ENCODE measurements at regions not wholly inside any gene's neighbourhood (a gene's known extent, or its start where the extent isn't known, plus 50 kb on each side); places are given as distances from the start of the nearest gene placed in this dataset.

DNA sequence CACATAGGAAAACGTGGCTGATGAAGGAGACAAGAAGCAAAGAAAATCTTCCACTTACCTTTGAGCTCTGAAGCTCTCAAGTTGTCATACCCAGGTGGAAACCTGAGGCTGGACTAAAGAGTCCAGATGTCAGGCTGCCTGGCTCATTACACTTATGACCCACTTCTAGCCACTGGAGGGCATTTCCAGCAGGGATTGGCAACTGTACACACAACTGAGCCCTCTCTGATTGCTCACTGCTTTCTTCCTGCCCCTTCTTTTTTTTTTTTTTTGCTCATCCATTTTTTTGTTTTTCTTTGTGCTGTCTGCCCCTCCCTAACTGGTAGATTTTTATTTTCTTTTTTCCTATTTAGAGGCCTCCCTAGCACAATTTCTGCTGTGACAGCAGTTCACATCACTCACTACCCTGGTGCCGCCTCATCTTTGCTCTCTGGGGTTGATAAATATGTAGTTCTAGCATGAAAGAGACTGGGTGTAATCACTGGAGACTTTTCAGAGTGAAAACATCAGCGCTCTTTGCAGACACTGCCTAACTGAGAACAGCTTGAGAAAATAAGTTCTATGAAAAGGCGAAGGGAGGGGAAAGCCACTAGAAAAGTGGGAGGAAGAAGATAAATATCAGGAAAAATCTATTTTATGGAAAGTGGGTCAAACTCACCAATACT is 334.5 kb downstream of the NUF2 start:
- DNase-seq (ENCODE audit: low spot score) = no peak

DNA sequence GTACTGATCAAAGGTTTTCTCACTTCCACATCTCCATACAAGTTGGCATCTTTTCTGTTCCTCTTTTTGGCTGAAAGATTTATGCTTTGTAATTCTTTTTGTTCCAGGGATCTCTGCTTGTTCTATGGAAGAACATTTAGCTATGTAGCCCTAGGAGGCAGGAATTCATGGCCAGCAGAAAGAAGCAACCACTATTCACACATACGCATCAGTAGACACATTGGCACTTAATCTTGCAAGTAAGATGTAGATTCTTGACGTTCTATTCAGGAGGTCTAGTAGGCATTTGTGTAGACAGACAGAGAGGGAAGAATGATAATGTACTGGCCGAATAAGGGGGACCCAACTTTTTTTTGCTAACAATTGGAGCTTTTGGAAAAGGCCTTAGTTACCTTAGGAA is 336.0 kb downstream of the NUF2 start:
- no peak for DNase-seq (ENCODE audit: low spot score)

DNA sequence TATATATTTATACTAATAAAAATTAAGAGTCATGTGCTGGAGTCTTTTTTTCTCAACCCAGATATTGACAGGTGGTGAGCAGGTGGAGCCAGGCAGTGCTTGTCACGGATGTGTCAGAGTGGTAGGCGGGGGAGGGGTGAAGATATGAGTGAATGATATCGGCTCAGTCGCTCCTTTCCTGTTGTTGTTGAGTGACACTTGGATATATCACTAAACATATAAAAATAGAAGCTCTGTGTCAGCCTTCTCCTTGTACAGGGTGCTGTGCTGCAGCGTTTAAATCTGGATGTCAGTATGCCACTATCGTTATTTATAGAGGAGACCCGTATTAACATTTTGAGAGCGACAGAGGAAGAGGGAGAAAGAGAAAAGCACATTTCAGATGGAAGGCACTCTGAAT is 339.6 kb downstream of the NUF2 start:
- DNase-seq (ENCODE audit: low spot score) = no peak

DNA sequence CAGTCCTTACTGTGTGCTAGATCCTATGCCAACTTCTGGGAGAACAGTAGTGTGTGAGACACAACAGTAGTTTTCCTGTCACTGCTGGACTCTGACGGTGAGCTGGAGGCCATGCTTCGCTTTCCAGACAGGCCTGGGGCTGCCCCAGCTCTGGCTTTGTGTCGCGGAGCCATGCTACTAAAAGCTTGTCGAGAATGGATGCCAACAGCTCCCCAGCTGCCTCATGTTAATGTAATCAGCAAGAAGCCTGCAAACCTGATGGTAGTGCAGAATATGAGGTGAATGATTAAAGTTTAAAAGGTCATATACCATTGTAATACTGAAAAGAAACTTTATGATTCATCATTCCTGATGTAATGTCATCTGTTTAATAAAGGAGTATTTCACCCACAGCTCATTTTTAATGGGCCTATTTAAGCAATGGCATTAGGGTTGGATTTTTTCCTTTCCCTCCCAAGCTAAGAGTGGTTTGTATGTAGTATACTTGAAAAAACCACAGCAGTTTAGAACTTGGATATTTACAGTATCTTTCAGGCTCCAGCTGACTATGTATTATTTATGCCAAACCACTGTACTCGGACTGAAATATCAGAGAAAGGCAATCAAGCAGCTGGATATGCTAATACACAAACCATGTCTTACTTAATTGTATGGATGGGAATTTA is 343.0 kb downstream of the NUF2 start:
- DNase-seq (ENCODE audit: low spot score) = no peak

DNA sequence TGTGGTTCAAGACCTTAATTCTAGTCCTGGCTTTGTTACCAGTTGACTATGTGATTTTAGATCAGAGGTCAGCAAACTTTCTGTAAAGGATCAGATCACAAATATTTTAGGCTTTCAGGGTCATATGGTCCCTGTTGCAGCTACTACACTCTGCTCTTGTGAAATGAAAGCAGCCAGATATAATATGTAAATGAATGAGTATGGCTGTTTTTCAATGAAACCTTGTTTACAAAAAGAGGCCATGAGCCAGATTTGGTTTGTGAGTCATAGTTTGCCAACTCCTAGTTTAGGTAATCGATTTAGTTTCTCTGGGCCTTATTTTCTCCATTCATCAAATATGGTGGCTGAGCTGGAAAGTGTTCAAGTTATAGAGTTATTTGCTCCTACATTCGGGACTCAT is 346.7 kb downstream of the NUF2 start:
- no peak for DNase-seq (ENCODE audit: low spot score)

DNA sequence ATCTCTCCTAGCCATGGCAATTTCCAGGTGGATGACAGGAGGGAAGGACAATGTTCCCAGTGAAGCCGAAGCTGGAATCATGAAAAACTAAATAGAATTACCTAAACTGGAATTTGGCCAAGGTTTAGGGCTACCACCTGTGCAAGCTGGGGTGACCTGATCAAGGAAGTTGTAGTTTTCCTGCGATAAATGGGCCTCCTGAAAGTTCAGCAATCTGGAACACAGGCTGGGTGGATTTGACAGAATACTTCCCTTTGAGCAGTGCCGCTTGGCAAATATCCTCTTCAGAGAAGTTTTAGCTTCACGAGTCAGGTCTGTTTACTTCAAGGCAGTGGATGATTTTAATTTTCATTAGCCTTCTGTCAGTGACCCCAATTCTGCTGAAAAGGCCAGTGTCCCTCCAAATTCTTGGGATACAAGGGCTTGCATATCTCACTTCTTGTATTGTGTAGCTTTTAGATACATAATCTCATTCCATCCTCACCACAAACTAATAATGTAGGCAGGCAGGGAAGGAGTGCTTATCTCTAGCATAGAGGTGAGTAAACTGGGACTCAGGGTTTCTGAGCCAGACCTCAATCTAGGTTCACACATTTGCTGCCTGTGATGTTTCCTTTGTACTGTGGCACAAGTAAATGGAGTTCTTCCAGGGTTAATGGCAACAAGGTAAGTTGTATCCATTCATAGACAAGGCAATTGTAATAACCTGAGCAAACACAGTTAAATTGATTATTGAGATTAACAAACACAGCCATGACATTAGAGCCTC is 349.4 kb downstream of the NUF2 start:
- DNase-seq (ENCODE audit: low spot score) = no peak

DNA sequence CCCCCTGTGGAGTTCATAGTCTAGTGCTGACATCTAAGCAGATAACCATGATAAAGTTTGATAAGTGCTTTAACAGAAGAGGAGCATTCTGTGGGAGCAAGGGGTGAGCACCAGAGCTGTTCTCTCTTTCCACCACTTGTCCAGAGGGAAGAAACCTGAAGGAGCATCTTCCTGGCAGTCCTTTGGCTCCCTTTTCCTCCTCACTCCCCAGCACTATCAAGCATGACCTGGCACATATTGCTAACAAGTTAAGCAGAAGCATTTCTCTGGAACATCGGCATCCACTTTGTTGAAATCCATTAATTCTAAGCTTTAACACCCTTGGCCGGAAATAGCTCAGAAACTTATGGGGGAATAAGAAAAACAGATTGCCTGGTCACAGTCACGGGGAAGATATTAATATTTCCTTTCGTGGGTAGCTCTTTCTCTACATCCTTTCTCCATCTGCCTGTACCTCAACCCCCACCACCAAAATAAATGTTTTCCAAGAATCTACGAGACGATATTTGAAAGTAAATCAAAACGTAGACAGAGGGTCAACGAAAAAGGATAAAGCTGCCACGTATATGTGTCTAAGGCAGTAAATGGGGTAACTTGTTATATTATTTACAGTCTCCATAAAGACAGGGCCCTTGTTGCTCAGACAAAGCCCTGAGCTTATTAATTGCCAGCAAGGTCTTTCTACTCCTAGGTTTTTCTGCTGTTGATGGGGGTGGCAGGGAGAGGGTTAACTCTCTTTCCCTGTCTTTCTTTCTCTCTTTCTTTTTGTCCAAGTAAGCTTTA is 351.4 kb downstream of the NUF2 start:
- DNase-seq (ENCODE audit: low spot score) = no peak

DNA sequence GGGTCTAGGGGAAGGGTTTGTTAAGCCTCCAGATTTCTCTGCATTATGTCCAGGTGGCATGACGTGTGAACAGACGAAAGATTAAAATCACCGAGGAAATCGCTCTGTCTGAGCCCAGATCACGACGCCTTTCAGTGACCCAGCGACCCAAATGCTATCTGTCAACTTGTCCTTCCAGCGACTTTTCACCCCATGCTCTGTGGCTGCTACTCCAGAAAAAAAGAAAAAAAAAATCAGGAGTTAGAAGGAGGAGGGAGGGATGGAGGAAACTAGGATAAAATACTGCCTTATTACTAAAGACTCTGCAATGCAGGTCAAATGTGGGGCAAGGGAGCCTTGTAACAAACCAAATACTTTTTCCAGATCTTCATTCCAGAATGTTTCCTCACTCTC is 352.0 kb downstream of the NUF2 start:
- peak; percentile 53 for DNase-seq (ENCODE audit: low spot score)

DNA sequence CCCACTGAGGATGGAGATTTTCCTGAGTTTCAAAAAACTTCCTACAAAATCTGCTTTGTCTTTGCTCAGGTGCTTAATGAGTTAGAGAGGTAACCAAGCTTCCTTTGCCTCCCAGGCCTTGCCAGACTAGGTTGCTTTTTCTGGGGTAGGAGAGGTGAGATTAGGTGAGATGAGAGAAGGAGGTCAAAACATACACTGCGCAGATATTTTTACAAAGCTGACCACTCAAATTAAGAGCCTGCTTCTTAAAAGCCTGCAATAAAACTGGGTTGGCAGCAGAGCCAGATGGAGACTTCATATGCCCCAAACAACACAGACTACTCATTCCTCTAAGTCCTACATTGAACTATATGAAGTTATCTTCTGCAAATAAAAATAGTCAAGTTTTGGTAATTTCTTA is 352.5 kb downstream of the NUF2 start:
- DNase-seq (ENCODE audit: low spot score) = no peak

DNA sequence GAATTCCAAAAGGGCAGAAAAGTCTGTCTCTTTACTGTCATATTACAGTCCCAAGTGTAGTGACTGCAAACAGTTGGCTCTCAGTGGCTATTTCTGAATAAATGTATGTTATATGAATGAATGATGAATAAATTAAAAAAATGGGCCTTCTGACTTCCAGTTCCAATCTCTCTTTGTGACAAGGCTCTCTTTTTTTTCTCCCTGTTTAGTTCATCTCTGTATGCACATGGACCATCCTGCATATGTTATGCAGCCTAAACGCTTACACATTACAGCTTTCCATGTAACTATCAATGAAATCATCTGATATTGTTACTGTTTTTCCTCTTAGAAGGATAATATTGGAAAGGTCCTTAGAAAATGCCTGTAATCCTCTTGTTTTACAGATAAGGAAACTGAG is 363.0 kb downstream of the NUF2 start:
- DNase-seq (ENCODE audit: low spot score) = no peak

DNA sequence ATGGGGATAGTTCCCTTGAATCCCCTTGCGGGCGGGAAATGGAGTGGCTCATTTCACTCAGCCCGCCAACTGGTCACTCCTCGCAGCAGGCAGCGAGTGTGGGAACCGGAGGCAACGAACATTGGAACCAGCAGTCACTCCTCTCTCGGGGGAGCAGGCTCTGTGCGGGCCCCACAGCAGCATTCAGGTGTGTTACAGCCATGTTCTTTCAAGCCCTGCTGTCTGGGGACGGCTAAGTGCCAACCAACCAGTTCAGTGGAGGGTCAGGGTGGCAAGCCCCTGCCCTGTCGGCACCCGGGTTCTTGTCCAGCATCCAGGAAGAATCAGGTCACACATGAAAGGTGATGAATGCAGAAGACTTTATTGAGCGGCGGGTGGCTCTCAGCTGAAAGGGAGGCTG is 370.5 kb downstream of the NUF2 start:
- DNase-seq (ENCODE audit: low spot score) = no peak

DNA sequence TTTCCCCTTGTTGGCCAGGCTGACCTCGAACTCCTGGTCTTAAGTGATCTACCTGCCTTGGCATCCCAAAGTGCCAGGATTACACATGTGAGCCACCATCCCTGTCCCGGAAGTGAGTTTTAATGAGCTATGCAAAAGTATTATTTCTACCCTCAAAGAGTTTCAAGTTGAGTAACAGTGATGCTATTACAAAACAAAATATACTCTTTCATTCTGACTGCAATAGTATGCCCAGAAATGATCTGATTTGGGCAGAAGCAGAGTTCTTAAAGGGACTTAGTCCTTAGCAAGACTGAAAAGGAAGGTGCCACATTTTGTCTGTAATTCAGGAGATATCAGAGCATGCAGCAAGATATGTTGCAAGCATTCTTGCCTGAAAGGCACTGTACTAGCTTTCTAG is 375.4 kb downstream of the NUF2 start:
- no peak for DNase-seq (ENCODE audit: low spot score)

DNA sequence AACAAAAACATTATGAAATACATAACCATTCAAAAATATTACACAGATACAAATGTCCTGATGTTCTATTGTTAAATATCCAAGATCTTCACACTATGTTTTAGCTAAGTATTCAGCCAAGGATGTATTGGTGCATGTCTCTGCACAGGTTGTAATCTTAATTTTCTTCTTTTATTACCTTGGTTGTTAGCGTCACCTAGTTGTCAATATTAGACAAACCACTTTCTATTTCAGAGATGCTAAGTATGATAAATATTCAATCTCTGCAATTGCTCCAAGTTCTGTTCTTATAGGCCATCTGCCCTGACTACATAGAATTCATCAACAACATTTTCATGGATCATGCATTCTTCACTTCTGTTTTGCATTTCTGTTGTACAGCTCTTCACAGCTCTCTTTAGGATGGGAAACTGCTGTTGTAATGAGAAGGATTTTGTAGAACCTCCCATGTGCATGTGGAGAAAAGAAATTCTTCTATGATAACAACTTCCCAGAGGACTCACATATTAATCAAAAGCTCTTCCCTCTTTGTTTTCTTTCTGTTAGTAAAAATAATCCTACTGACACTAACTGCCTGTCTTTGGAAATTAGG is 380.1 kb downstream of the NUF2 start:
- no peak for DNase-seq (ENCODE audit: low spot score)

DNA sequence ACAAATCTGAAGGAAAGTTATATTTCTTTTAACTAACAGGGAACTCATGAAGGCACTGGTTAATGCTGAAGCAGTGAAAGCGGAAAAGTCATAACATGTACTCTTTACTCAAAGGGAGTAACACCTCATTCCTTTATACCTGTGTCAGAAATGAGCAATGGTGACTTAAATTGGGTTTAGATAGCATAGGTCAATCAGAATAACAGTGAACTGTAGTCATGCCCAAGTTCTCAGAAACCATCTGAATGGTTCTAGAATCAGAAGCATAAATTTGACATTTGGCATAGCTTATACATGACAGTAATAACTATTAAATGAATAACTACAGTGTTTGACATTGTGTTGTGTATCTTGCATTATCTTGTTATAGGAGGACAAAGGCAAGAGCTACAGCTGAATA is 382.0 kb downstream of the NUF2 start:
- no peak for DNase-seq (ENCODE audit: low spot score)

DNA sequence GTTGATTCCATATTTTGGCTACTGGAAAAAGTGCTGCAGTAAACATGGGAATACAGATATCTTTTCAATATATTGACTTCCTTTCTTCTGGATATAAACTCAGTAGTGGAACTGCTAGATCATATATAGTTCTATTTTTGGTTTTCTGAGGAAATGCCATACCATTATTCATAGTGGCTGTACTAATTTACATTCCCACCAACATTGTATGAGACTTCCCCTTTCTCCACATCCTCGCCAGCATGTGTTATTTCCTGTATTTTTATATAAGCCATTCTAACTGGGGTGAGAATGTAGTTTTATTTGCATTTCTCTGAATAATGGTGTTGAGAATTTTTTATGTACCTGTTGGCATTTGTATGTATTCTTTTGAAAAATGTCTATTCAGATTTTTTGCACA is 385.2 kb downstream of the NUF2 start:
- DNase-seq (ENCODE audit: low spot score) = no peak

DNA sequence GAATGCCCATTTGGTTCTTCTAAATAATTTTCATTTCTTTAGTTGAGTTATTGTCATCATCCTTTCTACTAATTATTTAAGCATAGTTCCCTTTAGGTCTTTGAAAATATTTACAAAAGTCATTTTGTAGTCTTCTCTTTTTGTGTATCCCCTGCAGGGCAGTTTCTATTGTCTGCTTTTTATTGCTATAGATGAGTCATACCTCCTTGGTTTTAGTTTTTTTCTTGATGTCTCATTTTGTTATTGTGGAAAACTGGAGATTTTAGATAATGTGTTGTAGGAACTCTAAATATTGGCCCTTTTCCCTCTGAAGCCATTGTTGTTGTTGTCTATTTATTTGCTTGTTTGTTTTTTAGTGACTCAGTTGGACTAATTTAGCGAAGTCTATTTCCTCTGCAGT is 387.9 kb downstream of the NUF2 start:
- DNase-seq (ENCODE audit: low spot score) = no peak

DNA sequence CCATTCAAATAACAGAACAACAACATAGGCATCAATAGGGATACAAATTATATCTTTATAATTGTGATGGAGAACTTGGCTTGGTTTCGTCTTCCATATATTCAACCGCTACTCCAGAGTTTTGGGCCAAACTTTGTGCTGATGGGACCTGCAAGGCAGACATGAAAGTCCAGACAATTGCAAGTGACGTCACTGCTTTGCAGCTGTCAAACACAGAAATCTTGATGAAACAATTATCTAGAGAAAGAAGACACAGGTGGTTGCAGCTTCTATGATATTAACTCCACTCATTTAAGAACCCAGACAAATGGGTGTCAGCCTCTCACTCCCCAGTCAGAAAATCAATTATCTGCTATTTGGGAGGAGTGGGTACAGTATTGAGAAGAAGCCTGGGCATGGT is 390.6 kb downstream of the NUF2 start:
- DNase-seq (ENCODE audit: low spot score) = no peak

DNA sequence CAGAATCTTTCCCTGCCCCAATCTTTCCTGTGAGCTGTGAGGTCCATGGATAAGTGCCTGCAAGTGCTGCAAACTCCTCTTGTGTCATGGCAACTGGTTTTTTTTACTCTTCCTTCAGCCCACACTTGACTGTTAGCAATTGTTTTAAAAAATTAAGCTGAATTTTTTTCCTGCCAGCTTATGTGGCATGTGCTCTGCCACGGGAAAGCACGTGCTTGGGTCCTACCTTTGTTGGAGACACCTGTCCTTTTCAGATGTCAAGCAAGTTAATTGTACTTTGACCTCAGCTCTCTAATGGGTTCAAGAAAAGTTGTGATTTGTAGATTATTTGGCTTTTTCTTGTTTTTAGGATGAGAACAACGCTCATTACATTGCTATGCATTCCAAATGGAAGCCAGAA is 398.5 kb downstream of the NUF2 start:
- no peak for DNase-seq (ENCODE audit: low spot score)

DNA sequence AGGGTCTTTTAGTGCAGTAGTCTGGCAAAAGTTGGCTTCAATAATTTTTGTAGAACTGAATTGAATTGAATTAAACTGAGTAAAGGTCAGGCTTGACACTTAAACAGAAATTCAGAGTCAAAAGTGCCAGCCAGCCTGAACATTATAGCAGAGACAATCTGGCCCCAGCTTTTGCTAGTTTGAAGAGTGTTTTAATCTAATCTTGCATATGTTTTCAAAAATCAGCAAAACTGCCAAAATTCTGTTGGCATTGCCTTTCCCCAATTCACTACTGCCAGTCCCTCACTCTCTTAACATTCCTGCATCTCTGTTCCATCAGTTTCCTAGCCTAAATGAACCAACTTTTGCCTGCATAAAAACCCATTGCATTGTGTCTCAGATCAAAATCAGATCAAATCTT is 403.8 kb downstream of the NUF2 start:
- no peak for DNase-seq (ENCODE audit: low spot score)

DNA sequence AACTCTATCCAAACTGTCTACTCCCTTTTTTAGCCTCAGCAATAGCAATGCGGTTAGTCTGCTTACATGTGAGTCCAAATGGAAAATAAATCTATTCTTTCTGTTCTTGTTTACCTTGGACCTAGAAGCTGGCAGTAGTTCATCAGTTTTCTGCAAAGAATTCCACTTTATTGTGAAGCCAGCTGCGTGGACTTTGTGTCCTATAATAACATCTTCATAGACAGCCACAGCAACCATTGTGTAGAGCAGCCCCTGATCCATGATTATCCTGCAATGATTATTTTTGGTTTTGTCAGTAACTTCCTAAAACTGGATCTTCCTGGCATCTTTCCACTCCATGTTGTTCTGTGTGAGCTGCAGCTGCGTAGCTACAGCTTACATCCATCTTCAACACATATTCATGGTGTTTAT is 408.7 kb downstream of the NUF2 start:
- no peak for DNase-seq (ENCODE audit: low spot score)

DNA sequence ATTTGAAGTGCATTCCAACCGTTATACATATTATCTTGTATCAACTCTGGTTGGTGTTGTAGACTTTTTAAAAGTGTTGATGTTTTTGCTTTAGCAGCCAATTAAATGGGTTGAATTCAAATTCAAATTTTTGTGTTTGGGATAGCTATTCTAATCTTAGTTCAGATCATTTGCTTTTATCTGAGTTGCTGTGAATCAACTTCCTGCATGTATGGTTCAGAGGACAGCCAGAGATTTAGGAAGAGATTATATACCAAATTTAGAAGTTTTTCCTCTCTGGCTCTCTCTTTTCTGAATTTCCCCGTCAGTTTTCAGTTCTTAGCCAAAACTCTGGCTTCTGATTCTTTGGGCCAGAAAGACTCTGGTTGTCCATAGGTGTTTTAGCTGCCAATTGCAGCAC is 415.5 kb downstream of the NUF2 start:
- DNase-seq (ENCODE audit: low spot score) = no peak

DNA sequence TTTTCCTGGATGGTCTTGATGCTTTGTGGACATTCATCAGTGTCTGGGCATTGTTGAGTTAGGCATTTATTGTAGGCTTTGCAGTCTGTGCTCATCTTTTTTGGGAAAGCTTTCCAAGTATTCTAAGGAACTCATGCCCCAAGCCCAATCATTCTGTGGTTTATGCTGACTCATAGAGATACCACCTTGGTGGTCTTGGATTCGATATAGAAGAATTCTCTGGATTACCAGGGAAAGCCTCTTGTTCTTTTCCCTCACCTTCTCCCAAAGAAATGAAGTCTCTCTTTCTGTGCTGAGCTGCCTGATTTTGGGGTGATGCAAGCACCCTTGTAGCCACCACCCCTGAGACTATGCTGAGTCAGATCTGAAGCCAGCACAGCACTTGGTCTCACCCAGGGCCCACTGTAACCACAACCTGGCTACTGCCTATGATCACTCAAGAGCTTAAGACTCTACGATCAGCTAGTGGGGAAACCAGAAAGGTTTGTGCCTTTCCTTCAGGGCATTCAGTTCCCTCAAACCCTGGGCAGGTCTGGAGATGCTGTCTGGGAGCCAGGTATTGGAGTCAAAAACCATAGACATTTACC is 422.6 kb downstream of the NUF2 start:
- DNase-seq (ENCODE audit: low spot score) = no peak
